Spleen (tissue), 11 donors: ENCODE measurements at regions not wholly inside any gene's neighbourhood (a gene's known extent, or its start where the extent isn't known, plus 50 kb on each side); places are given as distances from the start of the nearest gene placed in this dataset.

Source experiments
- DNase-seq: peaks from one replicate; pipeline ENCODE4 v3.0.0-alpha.2; 2020
- H3K27ac ChIP-seq, 8 donors: fragments of 200-600 bp; sonication (generic) in 7 of 8; 1 replicate in 4 of 8; 2 replicates in 4 of 8; pipeline versions ENCODE4 v1.5.0 to v1.8.0; 2016 to 2021; ENCODE audit warnings: inconsistent platforms in 4 of 8, mild to moderate bottlenecking in 4 of 8, moderate library complexity in 1 of 8
- H3K27me3 ChIP-seq, 7 donors: fragments of 200-600 bp; sonication (generic) in 6 of 7; replicated peaks in 1 of 7; 1 replicate in 4 of 7; 2 replicates in 3 of 7; pipeline versions ENCODE4 v1.5.0 to v1.8.0; 2016 to 2021; ENCODE audit warnings: inconsistent platforms in 3 of 7, mild to moderate bottlenecking in 1 of 7
- H3K36me3 ChIP-seq, 6 donors: fragments of 200-600 bp; sonication (generic) in 5 of 6; 1 replicate in 4 of 6; 2 replicates in 2 of 6; pipeline versions ENCODE4 v1.5.0 to v1.8.0; 2016 to 2021; ENCODE audit warnings: inconsistent platforms in 2 of 6
- H3K4me1 ChIP-seq, 6 donors: fragments of 200-600 bp; sonication (generic) in 5 of 6; 1 replicate in 3 of 6; 2 replicates in 3 of 6; pipeline versions ENCODE4 v1.5.0 to v1.8.0; 2016 to 2021; ENCODE audit warnings: inconsistent platforms in 3 of 6
- H3K4me3 ChIP-seq, 8 donors: fragments of 200-600 bp; sonication (generic) in 7 of 8; 1 replicate in 4 of 8; 2 replicates in 4 of 8; pipeline versions ENCODE4 v1.5.0 to v1.8.0; 2016 to 2021; ENCODE audit warnings: inconsistent platforms in 4 of 8, mild to moderate bottlenecking in 4 of 8, moderate library complexity in 2 of 8
- H3K9me3 ChIP-seq, 8 donors: fragments of 200-600 bp; sonication (generic) in 7 of 8; 1 replicate in 4 of 8; 2 replicates in 4 of 8; pipeline versions ENCODE4 v1.5.0 to v1.8.0; 2016 to 2021; ENCODE audit warnings: inconsistent platforms in 4 of 8
- POLR2A ChIP-seq, 3 donors: fragments of 450-650 bp; IDR thresholded peaks; one replicate each; pipeline ENCODE4 v1.5.1; 2017; ENCODE audit warnings: antibody characterized with exemption in 3 of 3, mild to moderate bottlenecking in 1 of 3
- POLR2AphosphoS5 ChIP-seq, 3 donors: sonication (generic); formaldehyde crosslinking; IDR thresholded peaks; one replicate each; pipeline ENCODE4 v1.5.1; 2017; ENCODE audit warnings: antibody characterized with exemption in 3 of 3
- WGBS, 5 donors: extraction: QIAGEN DNeasy Blood & Tissue Kit in 3 of 5; methylation state at CpG; one replicate each; pipeline versions ENCODE4 v1.1.5 to v1.1.7; 2013 to 2018; 5-methylcytosine and 5-hydroxymethylcytosine counted together
- intact Hi-C: fragments of 100-400 bp; cut with DNase I; formaldehyde crosslinking; loops from one replicate; pipeline ENCODE4 v1.15.0; 2023; ENCODE audit warnings: low total_unique reads
- TF ChIP-seq, protein P1 (sequence below), 11 experiments: fragments of 200-600 bp in 7 of 11; fragments of 450-650 bp in 4 of 11; sonication (generic) in 4 of 11; IDR thresholded peaks in 8 of 11; conservative IDR thresholded peaks in 3 of 11; 1 replicate in 7 of 11; 2 replicates in 4 of 11; pipeline versions ENCODE4 v1.4.0 to v1.8.0; 2016 to 2021; ENCODE audit warnings: antibody characterized with exemption in 11 of 11, inconsistent platforms in 4 of 11, mild to moderate bottlenecking in 1 of 11
- donor health status: healthy with polysubstance abuse.
- donor health status: DM: no; HTN: no; CAD: no; lungs with moderate emphysema.
- donor health status: DM: no; HTN: no; CAD: no.
- donor health status: Bipolar disorder and iron deficiency.
- donor health status: healthy.
- donor health status: DM: no; HTN: no; CAD: no.
- donor health status: DM: yes; HTN: yes; CAD: no.

DNA sequence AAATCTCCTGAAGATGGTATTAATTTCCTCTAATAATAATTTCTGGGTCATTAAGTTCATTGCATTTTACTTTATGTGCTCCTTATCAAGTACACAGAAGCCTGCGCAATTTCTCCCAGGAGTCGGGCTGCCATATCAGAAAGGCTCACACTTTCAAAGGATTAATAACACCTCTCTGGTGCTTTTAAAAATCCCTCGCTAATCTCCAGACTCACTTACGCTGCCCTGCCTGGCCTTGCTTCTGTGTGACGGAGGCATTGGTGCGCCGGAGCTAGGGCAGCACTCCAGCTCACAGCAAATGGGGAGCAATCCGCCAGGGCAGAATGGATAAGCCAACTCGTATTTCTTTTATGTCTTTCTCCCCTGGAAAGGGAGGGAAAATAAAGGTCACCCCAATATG, 300.8 kb downstream of the EFNB2 start:
- TF ChIP-seq POLR2A (IDR thresholded peaks at IDR 0.05) (no peak), POLR2AphosphoS5 (IDR thresholded peaks at IDR 0.05) (no peak)
- TF ChIP-seq, protein P1, sequence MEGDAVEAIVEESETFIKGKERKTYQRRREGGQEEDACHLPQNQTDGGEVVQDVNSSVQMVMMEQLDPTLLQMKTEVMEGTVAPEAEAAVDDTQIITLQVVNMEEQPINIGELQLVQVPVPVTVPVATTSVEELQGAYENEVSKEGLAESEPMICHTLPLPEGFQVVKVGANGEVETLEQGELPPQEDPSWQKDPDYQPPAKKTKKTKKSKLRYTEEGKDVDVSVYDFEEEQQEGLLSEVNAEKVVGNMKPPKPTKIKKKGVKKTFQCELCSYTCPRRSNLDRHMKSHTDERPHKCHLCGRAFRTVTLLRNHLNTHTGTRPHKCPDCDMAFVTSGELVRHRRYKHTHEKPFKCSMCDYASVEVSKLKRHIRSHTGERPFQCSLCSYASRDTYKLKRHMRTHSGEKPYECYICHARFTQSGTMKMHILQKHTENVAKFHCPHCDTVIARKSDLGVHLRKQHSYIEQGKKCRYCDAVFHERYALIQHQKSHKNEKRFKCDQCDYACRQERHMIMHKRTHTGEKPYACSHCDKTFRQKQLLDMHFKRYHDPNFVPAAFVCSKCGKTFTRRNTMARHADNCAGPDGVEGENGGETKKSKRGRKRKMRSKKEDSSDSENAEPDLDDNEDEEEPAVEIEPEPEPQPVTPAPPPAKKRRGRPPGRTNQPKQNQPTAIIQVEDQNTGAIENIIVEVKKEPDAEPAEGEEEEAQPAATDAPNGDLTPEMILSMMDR (IDR thresholded peaks at IDR 0.05 in 8 of 11, conservative IDR thresholded peaks at IDR 0.05 in 3 of 11): no peak
- Histone ChIP-seq H3K9me3 (peaks cover 0 to 13% (median 0%) of the 10 kb centered on the region in 8 donors), H3K4me3 (no peak overlapping the region), H3K4me1 (no peaks in the 10 kb centered on the region), H3K27ac (no peak overlapping the region), H3K36me3 (no peaks in the 10 kb centered on the region), H3K27me3 (no peaks in the 10 kb centered on the region)
- intact Hi-C loops: no loop called here
- DNase-seq: no peak
- WGBS, 5 donors: 77 to 81% (median 79%) methylated on average over 9 of the region's 9 CpGs

DNA sequence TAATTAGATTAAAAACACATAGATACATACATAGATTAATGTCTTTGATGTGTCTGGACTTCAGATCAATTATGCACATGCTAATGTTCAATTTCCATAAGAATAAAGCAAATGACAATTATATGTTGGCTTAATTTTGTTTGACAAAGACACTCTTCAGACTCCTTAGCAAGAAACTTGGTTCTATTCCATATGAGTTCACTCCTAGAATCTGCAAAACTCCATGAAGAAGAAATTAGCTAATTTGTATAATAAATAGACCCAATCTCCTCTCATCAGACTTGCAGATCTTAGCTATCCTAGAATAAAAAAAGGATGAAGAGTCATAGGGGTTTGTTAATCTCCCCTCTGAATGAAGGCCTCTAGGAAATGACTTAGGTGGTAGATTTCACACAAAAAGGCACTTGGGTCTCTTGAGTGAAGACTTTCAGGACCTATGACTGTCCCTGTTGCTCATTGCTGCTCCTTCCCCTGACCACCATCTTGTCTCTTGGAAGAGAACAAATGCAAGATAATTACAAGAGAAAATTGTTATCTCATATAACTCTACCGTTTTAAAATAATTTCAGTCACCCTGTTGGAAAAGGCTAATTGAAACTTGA, 302.2 kb downstream of the EFNB2 start:
- WGBS, 5 donors: 69 to 93% (median 81%) methylated on average over 1 of the region's 1 CpG
- intact Hi-C loops: no loop called here

DNA sequence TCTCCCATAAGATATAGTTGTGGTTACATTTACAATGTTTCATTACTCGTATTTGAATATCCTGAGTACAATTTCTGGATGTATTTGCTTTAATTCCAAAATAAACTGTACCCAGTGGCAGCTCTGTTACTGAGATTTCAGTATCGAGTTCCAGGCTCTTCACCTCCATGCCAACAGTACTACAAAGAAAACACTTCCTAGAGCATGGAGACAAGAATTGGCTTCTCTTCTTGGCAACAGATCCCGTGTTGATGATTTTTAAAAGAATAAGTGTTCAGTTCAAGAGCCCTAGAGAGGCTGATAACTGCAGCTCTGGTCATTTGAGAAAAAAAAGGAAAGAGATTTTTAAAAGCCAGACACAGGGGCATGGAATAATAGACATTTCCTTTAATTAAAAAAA, 302.8 kb downstream of the EFNB2 start:
- H3K4me3 ChIP-seq: no peak overlapping the region

More for the DNA sequence above, 302.2 kb downstream of the EFNB2 start:
- TF ChIP-seq POLR2A (IDR thresholded peaks at IDR 0.05) (no peak), POLR2AphosphoS5 (IDR thresholded peaks at IDR 0.05) (no peak)
- H3K36me3 ChIP-seq: no peaks in the 10 kb centered on the region
- H3K4me1 ChIP-seq: no peaks in the 10 kb centered on the region
- no peak overlapping the region for H3K27ac ChIP-seq
- H3K4me3 ChIP-seq: no peak overlapping the region
- H3K9me3 ChIP-seq: peaks cover 0 to 13% (median 0%) of the 10 kb centered on the region in 8 donors
- no peaks in the 10 kb centered on the region for H3K27me3 ChIP-seq
- DNase-seq: no peak

DNA sequence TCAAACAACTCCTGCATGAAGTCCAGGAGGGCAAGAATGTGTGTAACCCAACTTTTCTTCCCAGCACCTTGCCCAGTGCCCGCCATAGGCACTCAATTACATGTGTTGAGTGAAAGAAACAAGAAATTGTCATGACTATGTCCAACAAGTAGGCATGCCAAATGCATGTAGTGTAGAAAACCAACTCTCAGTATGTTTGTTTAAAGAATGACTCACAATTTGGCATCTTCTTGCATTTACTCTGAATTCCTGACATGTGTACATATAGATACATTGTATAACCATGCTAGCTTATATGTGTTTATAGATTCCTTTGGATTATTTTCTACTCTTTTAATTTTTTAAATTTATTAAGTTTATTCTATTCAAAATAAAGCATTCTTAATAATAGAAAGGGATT, 305.0 kb downstream of the EFNB2 start:
- peaks cover 0 to 13% (median 0%) of the 10 kb centered on the region in 8 donors for H3K9me3 ChIP-seq
- no peak overlapping the region for H3K27ac ChIP-seq
- TF ChIP-seq, protein P1 (IDR thresholded peaks at IDR 0.05 in 8 of 11, conservative IDR thresholded peaks at IDR 0.05 in 3 of 11): no peak
- TF ChIP-seq POLR2AphosphoS5 (IDR thresholded peaks at IDR 0.05) (no peak), POLR2A (IDR thresholded peaks at IDR 0.05) (no peak)
- no peaks in the 10 kb centered on the region for H3K36me3 ChIP-seq
- H3K4me3 ChIP-seq: no peak overlapping the region
- no peaks in the 10 kb centered on the region for H3K4me1 ChIP-seq
- no peaks in the 10 kb centered on the region for H3K27me3 ChIP-seq
- WGBS, 5 donors: 44 to 89% (median 84%) methylated on average over 1 of the region's 1 CpG
- intact Hi-C loops: no loop called here
- DNase-seq: no peak

More for the DNA sequence above, 302.8 kb downstream of the EFNB2 start:
- Histone ChIP-seq H3K27me3 (no peaks in the 10 kb centered on the region), H3K4me1 (no peaks in the 10 kb centered on the region), H3K9me3 (peaks cover 0 to 13% (median 0%) of the 10 kb centered on the region in 8 donors), H3K36me3 (no peaks in the 10 kb centered on the region), H3K27ac (no peak overlapping the region)
- no peak for DNase-seq
- WGBS, 5 donors: 61 to 77% (median 65%) methylated on average over 3 of the region's 3 CpGs
- TF ChIP-seq POLR2A (IDR thresholded peaks at IDR 0.05) (no peak), POLR2AphosphoS5 (IDR thresholded peaks at IDR 0.05) (no peak)
- TF ChIP-seq, protein P1 (IDR thresholded peaks at IDR 0.05 in 8 of 11, conservative IDR thresholded peaks at IDR 0.05 in 3 of 11): no peak
- intact Hi-C loops: no loop called here
